Hepatocyte (in vitro differentiated cells): ENCODE measurements at regions not wholly inside any gene's neighbourhood (a gene's known extent, or its start where the extent isn't known, plus 50 kb on each side); places are given as distances from the start of the nearest gene placed in this dataset.

ENCODE experiments used
- DNase-seq: peaks from one replicate; pipeline ENCODE4 v3.0.0-alpha.2; 2016; ENCODE audit warnings: low spot score
- H2AFZ ChIP-seq: fragments of 200-600 bp; sonication (generic); 2 replicates; pipeline ENCODE4 v1.6.0; 2016; ENCODE audit warnings: antibody characterized with exemption, mild to moderate bottlenecking
- H3K27ac ChIP-seq: fragments of 200-600 bp; sonication (generic); 2 replicates; pipeline ENCODE4 v1.5.1; 2016; ENCODE audit warnings: mild to moderate bottlenecking
- H3K27me3 ChIP-seq: fragments of 200-600 bp; sonication (generic); 2 replicates; pipeline ENCODE4 v1.6.1; 2016
- H3K36me3 ChIP-seq: fragments of 200-600 bp; sonication (generic); replicated peaks from 2 replicates; pipeline ENCODE4 v1.5.1; 2016; ENCODE audit warnings: low read depth; ENCODE audit not compliant: insufficient read depth
- H3K4me1 ChIP-seq: fragments of 200-600 bp; sonication (generic); 2 replicates; pipeline ENCODE4 v1.5.1; 2016; ENCODE audit warnings: mild to moderate bottlenecking, moderate library complexity; ENCODE audit not compliant: insufficient read depth
- H3K4me2 ChIP-seq: fragments of 200-600 bp; sonication (generic); 2 replicates; pipeline ENCODE4 v1.6.0; 2016
- H3K4me3 ChIP-seq: fragments of 200-600 bp; sonication (generic); 2 replicates; pipeline ENCODE4 v1.5.1; 2016; ENCODE audit warnings: mild to moderate bottlenecking
- H3K79me2 ChIP-seq: fragments of 200-600 bp; sonication (generic); 2 replicates; pipeline ENCODE4 v1.6.0; 2017; ENCODE audit warnings: mild to moderate bottlenecking
- H3K9me2 ChIP-seq: fragments of 200-600 bp; sonication (generic); replicated peaks from 2 replicates; pipeline ENCODE4 v1.6.0; 2017; ENCODE audit warnings: mild to moderate bottlenecking; ENCODE audit not compliant: insufficient read depth
- H3K9me3 ChIP-seq: fragments of 200-600 bp; sonication (generic); 2 replicates; pipeline ENCODE4 v1.5.1; 2016; ENCODE audit warnings: low read depth, mild to moderate bottlenecking
- H4K20me1 ChIP-seq: fragments of 200-600 bp; sonication (generic); 2 replicates; pipeline ENCODE4 v1.6.0; 2016; ENCODE audit warnings: mild to moderate bottlenecking; ENCODE audit not compliant: insufficient read depth, poor library complexity, severe bottlenecking
- EZH2 ChIP-seq: fragments of 200-600 bp; sonication (generic); IDR thresholded peaks from 2 replicates; pipeline ENCODE4 v1.6.1; 2016; ENCODE audit warnings: antibody characterized with exemption, mild to moderate bottlenecking, borderline replicate concordance
- EZH2phosphoT487 ChIP-seq: fragments of 200-600 bp; sonication (generic); IDR thresholded peaks from one replicate; pipeline ENCODE4 v1.6.1; 2018; ENCODE audit warnings: antibody characterized with exemption, mild to moderate bottlenecking, low read depth, moderate library complexity; ENCODE audit not compliant: unreplicated experiment, severe bottlenecking
- WGBS: methylation state at CpG from one replicate; pipeline ENCODE4 v1.1.6; 2016; ENCODE audit warnings: low lambda C conversion rate; ENCODE audit errors: missing lambda C conversion rate; 5-methylcytosine and 5-hydroxymethylcytosine counted together
- TF ChIP-seq, protein P1 (sequence below): fragments of 200-600 bp; sonication (generic); IDR thresholded peaks from 2 replicates; pipeline ENCODE4 v1.5.1; 2016; ENCODE audit warnings: antibody characterized with exemption, mild to moderate bottlenecking; ENCODE audit not compliant: poor library complexity

- WGBS = 82% methylated on average over 2 of the region's 2 CpGs
- no peak for TF ChIP-seq EZH2phosphoT487
- TF ChIP-seq EZH2 = no peak
- TF ChIP-seq, protein P1, sequence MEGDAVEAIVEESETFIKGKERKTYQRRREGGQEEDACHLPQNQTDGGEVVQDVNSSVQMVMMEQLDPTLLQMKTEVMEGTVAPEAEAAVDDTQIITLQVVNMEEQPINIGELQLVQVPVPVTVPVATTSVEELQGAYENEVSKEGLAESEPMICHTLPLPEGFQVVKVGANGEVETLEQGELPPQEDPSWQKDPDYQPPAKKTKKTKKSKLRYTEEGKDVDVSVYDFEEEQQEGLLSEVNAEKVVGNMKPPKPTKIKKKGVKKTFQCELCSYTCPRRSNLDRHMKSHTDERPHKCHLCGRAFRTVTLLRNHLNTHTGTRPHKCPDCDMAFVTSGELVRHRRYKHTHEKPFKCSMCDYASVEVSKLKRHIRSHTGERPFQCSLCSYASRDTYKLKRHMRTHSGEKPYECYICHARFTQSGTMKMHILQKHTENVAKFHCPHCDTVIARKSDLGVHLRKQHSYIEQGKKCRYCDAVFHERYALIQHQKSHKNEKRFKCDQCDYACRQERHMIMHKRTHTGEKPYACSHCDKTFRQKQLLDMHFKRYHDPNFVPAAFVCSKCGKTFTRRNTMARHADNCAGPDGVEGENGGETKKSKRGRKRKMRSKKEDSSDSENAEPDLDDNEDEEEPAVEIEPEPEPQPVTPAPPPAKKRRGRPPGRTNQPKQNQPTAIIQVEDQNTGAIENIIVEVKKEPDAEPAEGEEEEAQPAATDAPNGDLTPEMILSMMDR = no peak
These were observed 352.9 kb upstream of the OR4E1 start for GRCh38 chr14:22026527-22026926.

DNA sequence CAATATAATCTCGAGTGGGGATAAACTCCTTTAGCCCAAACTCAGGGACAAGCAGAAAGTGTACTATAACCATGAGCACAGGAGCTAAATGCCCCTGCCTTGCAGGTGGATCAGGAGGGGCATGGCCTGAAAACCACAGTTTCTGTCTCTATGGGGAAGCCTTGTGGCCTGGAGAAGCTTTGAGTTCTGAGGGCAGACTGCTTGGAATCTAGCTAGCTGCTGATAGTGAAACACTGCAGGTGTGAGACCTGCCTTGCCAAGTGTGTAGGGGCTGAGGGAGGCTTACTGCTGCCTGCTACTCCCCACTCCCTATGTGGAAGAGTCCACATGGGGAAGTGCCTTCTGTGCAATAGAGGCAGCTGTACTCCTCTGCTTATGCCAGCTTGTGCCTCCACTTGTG lies 352.3 kb upstream of the OR4E1 start:
- Histone ChIP-seq H3K9me3 (no peaks in the 10 kb centered on the region), H4K20me1 (no peaks in the 10 kb centered on the region)

More at GRCh38 chr14:22026527-22026926, 352.9 kb upstream of the OR4E1 start:
- Histone ChIP-seq H3K9me3 (no peaks in the 10 kb centered on the region), H2AFZ (no peak overlapping the region), H3K4me3 (no peak overlapping the region), H4K20me1 (no peaks in the 10 kb centered on the region), H3K79me2 (no peaks in the 10 kb centered on the region), H3K9me2 (no peaks in the 10 kb centered on the region), H3K27me3 (no peaks in the 10 kb centered on the region), H3K4me1 (no peaks in the 10 kb centered on the region), H3K36me3 (no peaks in the 10 kb centered on the region), H3K4me2 (no peak overlapping the region), H3K27ac (no peak overlapping the region)
- no peak for DNase-seq

DNA sequence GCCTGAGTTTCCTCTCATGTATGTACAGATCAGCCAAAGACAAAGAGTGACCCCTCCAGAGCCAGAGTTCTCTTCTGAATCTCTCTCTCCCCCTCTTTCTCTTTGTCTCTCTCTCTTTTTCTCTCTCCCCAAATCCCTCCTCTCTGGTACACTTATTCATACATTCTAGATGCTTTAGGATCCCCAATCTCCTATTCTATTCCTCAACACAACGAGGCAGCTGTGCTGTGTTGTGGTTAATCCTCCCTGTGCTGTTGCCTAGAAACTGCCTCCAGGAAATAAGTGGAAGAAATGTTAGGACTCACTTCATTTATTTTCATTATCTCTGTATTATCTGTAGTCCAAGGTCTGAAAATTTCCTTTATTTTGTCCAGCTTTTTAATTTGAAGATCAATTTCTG lies 350.5 kb upstream of the OR4E1 start:
- 27% methylated on average over 1 of the region's 1 CpG for WGBS
- no peak for DNase-seq
- Histone ChIP-seq H3K27ac (no peak overlapping the region), H3K4me2 (no peak overlapping the region), H3K9me2 (no peaks in the 10 kb centered on the region), H4K20me1 (no peaks in the 10 kb centered on the region), H3K9me3 (no peaks in the 10 kb centered on the region), H3K4me1 (no peaks in the 10 kb centered on the region), H3K36me3 (no peaks in the 10 kb centered on the region), H3K27me3 (no peaks in the 10 kb centered on the region), H3K4me3 (no peak overlapping the region), H3K79me2 (no peaks in the 10 kb centered on the region), H2AFZ (no peak overlapping the region)
- TF ChIP-seq, protein P1 = no peak
- TF ChIP-seq EZH2phosphoT487 = no peak

More for the DNA sequence above, 352.3 kb upstream of the OR4E1 start:
- Histone ChIP-seq H3K9me2 (no peaks in the 10 kb centered on the region), H3K4me2 (no peak overlapping the region), H3K36me3 (no peaks in the 10 kb centered on the region), H3K27me3 (no peaks in the 10 kb centered on the region), H3K27ac (no peak overlapping the region), H3K79me2 (no peaks in the 10 kb centered on the region), H2AFZ (no peak overlapping the region), H3K4me3 (no peak overlapping the region), H3K4me1 (no peaks in the 10 kb centered on the region)
- TF ChIP-seq, protein P1 = no peak
- TF ChIP-seq EZH2phosphoT487 = no peak
- WGBS = 62% methylated on average over 1 of the region's 1 CpG
- no peak for DNase-seq

DNA sequence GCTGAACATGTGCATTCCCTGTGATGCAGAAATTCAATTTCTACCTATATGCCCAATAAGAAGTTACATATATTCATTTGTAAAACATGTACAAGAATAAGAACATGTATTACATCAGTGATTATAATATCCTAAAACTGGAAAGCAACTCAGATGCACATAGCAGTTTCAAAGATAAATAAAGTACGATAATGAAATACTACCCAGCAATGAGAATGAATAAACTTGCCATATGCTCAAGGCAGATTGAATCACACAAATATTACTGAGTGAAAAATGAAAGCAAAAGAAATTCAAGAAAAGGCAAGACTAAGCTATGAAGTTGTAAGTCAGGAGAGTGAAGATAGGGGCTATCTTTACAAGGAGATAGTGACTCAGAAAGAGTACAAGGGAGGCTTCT lies 345.3 kb upstream of the OR4E1 start:
- H3K4me2 ChIP-seq = no peak overlapping the region
- no peaks in the 10 kb centered on the region for H3K27me3 ChIP-seq
- H3K79me2 ChIP-seq = no peaks in the 10 kb centered on the region
- TF ChIP-seq, protein P1 = no peak
- no peak for TF ChIP-seq EZH2phosphoT487
- TF ChIP-seq EZH2 = no peak
- no peaks in the 10 kb centered on the region for H4K20me1 ChIP-seq
- H3K36me3 ChIP-seq = no peaks in the 10 kb centered on the region
- no peaks in the 10 kb centered on the region for H3K9me2 ChIP-seq
- no peak overlapping the region for H2AFZ ChIP-seq
- H3K4me3 ChIP-seq = no peak overlapping the region
- H3K27ac ChIP-seq = no peak overlapping the region
- no peaks in the 10 kb centered on the region for H3K4me1 ChIP-seq
- H3K9me3 ChIP-seq = no peaks in the 10 kb centered on the region
- no peak for DNase-seq
- WGBS = 74% methylated on average over 1 of the region's 1 CpG
